ENCODE measurements at regions not wholly inside any gene's neighbourhood (a gene's known extent, or its start where the extent isn't known, plus 50 kb on each side); places are given as distances from the start of the nearest gene placed in this dataset.
"Not testable (repeated sequence)": the region's sequence is repeated elsewhere in the genome, so short reads cannot be mapped to it uniquely, and the experiment has no call there.

DNA sequence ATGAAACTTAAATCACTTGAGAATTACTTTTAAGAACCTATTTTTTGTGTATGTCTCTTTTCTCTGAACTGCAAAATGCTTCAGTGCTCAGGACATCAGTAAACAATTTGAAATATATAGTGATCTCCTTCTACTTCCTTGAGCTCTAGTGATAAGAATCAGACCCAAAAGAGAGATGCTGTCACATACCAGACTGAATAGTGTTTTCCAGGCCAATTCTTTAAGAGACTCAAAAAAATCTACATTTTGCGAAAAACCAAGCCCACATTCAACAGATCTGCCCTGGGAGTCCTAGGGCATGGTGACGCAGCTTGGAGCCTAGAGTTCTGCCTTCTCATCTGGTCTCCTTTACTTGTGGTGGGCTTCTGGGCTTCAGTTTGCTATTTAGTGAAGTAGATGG, 72.1 kb upstream of the SLC13A1 start:
- TF ChIP-seq, protein P1, sequence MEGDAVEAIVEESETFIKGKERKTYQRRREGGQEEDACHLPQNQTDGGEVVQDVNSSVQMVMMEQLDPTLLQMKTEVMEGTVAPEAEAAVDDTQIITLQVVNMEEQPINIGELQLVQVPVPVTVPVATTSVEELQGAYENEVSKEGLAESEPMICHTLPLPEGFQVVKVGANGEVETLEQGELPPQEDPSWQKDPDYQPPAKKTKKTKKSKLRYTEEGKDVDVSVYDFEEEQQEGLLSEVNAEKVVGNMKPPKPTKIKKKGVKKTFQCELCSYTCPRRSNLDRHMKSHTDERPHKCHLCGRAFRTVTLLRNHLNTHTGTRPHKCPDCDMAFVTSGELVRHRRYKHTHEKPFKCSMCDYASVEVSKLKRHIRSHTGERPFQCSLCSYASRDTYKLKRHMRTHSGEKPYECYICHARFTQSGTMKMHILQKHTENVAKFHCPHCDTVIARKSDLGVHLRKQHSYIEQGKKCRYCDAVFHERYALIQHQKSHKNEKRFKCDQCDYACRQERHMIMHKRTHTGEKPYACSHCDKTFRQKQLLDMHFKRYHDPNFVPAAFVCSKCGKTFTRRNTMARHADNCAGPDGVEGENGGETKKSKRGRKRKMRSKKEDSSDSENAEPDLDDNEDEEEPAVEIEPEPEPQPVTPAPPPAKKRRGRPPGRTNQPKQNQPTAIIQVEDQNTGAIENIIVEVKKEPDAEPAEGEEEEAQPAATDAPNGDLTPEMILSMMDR (IDR thresholded peaks at IDR 0.05; ENCODE audit: control extremely low read depth, extremely low read depth) = no peak
- Histone ChIP-seq H3K27me3 (ENCODE audit: control insufficient read depth in 3 of 3, insufficient read depth in 3 of 3, low read length in 2 of 3) (no peaks in the 10 kb centered on the region), H3K9me3 (ENCODE audit: control insufficient read depth in 4 of 4, insufficient read depth in 3 of 4, low read length in 3 of 4) (peaks cover 0 to 3% (median 0%) of the 10 kb centered on the region in 4 donors), H3K36me3 (ENCODE audit: control insufficient read depth in 4 of 4, insufficient read depth in 4 of 4, low read length in 4 of 4) (no peaks in the 10 kb centered on the region), H3K27ac (ENCODE audit: low read depth in 1 of 2, low read length in 1 of 2) (no peak overlapping the region), H3K4me3 (no peak overlapping the region), H3K9ac (ENCODE audit: insufficient read depth in 1 of 2, low read length in 2 of 2) (no peak overlapping the region), H3K4me1 (ENCODE audit: control insufficient read depth in 5 of 5, insufficient read depth in 5 of 5, low read length in 5 of 5) (no peaks in the 10 kb centered on the region)
- no peak for ATAC-seq (ENCODE audit: insufficient read depth, low FRiP score)
- no peak for DNase-seq
- 92 to 93% methylated on average over 2 of the region's 2 CpGs for WGBS, 2 donors

DNA sequence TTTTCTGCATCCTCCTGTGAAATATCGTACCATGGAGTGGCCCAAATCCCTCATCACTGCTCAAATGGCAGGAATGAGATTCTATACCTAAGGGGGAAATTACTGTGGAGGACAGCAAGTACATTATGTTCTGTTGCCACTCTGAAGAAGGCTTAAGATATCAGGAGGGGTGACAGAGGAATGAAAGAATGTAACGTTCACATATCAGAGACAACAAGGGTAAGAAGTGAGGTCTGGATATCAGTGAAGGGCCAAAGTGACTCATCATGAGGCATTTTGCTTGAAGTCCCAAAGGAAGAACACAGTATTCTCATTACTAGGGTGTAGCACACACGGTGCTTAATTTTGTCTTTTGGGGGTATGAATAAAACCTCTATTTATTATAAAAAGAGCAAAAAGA, 71.5 kb upstream of the SLC13A1 start:
- Histone ChIP-seq H3K36me3 (ENCODE audit: control insufficient read depth in 4 of 4, insufficient read depth in 4 of 4, low read length in 4 of 4) (no peaks in the 10 kb centered on the region), H3K4me1 (ENCODE audit: control insufficient read depth in 5 of 5, insufficient read depth in 5 of 5, low read length in 5 of 5) (no peaks in the 10 kb centered on the region), H3K4me3 (no peak overlapping the region), H3K9ac (ENCODE audit: insufficient read depth in 1 of 2, low read length in 2 of 2) (no peak overlapping the region), H3K27ac (ENCODE audit: low read depth in 1 of 2, low read length in 1 of 2) (no peak overlapping the region), H3K27me3 (ENCODE audit: control insufficient read depth in 3 of 3, insufficient read depth in 3 of 3, low read length in 2 of 3) (no peaks in the 10 kb centered on the region), H3K9me3 (ENCODE audit: control insufficient read depth in 4 of 4, insufficient read depth in 3 of 4, low read length in 3 of 4) (peaks cover 0 to 3% (median 0%) of the 10 kb centered on the region in 4 donors)
- TF ChIP-seq, protein P1 (IDR thresholded peaks at IDR 0.05; ENCODE audit: control extremely low read depth, extremely low read depth) = no peak
- ATAC-seq (ENCODE audit: insufficient read depth, low FRiP score) (no peak), DNase-seq (no peak)
- 75 to 77% methylated on average over 3 of the region's 3 CpGs for WGBS, 2 donors

DNA sequence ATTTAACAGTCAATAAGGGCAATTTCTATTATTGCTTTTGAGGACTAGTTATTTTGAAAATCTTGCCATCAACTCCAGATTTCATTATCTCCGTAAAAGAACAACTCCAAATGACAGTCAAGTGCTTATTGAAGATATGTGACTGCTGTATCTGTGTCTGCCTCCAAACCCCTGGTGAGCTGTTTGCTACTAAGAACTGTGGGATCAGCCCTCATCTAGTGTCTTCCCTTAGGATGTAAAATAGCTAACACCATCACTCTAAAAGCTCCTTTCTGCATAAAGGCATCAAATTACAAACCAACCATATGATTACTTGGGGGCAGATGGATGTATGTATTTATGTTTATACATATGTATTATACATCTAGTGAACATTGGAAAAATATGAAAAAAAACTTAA, 70.8 kb upstream of the SLC13A1 start:
- Histone ChIP-seq H3K27me3 (ENCODE audit: control insufficient read depth in 3 of 3, insufficient read depth in 3 of 3, low read length in 2 of 3) (no peaks in the 10 kb centered on the region), H3K4me3 (no peak overlapping the region), H3K9ac (ENCODE audit: insufficient read depth in 1 of 2, low read length in 2 of 2) (no peak overlapping the region), H3K27ac (ENCODE audit: low read depth in 1 of 2, low read length in 1 of 2) (no peak overlapping the region), H3K36me3 (ENCODE audit: control insufficient read depth in 4 of 4, insufficient read depth in 4 of 4, low read length in 4 of 4) (no peaks in the 10 kb centered on the region), H3K4me1 (ENCODE audit: control insufficient read depth in 5 of 5, insufficient read depth in 5 of 5, low read length in 5 of 5) (no peaks in the 10 kb centered on the region), H3K9me3 (ENCODE audit: control insufficient read depth in 4 of 4, insufficient read depth in 3 of 4, low read length in 3 of 4) (no peaks in the 10 kb centered on the region)
- TF ChIP-seq, protein P1 (IDR thresholded peaks at IDR 0.05; ENCODE audit: control extremely low read depth, extremely low read depth) = no peak
- WGBS, 2 donors = 63 to 73% methylated on average over 1 of the region's 1 CpG
- DNase-seq (no peak), ATAC-seq (ENCODE audit: insufficient read depth, low FRiP score) (no peak)

DNA sequence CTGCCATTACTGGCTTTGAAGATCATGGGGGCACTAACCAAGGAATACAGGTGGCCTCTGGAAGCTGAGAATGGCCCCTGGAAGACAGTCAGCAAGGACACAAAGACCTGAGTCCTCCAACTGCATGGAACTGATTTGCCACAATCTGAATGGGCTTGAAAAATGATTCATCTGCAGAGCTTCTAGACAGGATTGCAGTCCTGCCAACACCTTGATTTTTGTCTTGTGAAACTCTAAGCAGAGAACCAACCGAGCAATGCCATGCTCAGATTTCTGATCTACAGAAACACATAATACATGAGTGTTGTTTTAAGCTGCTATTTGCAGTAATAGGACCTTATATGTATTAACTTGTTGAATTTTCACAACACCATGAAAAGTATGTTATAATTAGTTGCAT, 66.1 kb upstream of the SLC13A1 start:
- Histone ChIP-seq H3K4me3 (no peak overlapping the region), H3K4me1 (ENCODE audit: control insufficient read depth in 5 of 5, insufficient read depth in 5 of 5, low read length in 5 of 5) (no peaks in the 10 kb centered on the region), H3K9ac (ENCODE audit: insufficient read depth in 1 of 2, low read length in 2 of 2) (no peak overlapping the region), H3K27ac (ENCODE audit: low read depth in 1 of 2, low read length in 1 of 2) (no peak overlapping the region), H3K27me3 (ENCODE audit: control insufficient read depth in 3 of 3, insufficient read depth in 3 of 3, low read length in 2 of 3) (no peaks in the 10 kb centered on the region), H3K9me3 (ENCODE audit: control insufficient read depth in 4 of 4, insufficient read depth in 3 of 4, low read length in 3 of 4) (no peaks in the 10 kb centered on the region), H3K36me3 (ENCODE audit: control insufficient read depth in 4 of 4, insufficient read depth in 4 of 4, low read length in 4 of 4) (no peaks in the 10 kb centered on the region)
- 93% methylated on average over 1 of the region's 1 CpG for WGBS, 2 donors
- ATAC-seq (ENCODE audit: insufficient read depth, low FRiP score) (no peak), DNase-seq (no peak)
- TF ChIP-seq, protein P1 (IDR thresholded peaks at IDR 0.05; ENCODE audit: control extremely low read depth, extremely low read depth) = no peak

DNA sequence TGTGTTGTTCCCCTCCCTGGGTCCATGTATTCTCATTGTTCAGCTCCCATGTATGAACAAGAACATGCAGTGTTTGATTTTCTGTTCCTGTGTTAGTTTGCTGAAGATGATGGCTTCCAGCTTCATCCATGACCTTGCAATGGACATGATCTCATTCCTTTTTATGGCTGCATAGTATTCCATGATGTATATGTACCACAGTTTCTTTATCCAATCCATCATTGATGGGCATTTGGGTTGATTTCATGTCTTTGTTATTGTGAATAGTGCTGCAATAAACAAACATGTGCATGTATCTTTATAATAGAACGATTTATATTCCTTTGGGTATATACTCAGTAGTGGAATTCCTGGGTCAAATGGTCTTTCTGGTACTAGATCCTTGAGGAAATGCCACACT, 65.1 kb upstream of the SLC13A1 start:
- WGBS, 2 donors = 75 to 82% methylated on average over 1 of the region's 1 CpG
- ATAC-seq (ENCODE audit: insufficient read depth, low FRiP score); H3K4me1 ChIP-seq (ENCODE audit: control insufficient read depth in 5 of 5, insufficient read depth in 5 of 5, low read length in 5 of 5); H3K27me3 ChIP-seq (ENCODE audit: control insufficient read depth in 3 of 3, insufficient read depth in 3 of 3, low read length in 2 of 3); H3K36me3 ChIP-seq (ENCODE audit: control insufficient read depth in 4 of 4, insufficient read depth in 4 of 4, low read length in 4 of 4); H3K27ac ChIP-seq (ENCODE audit: low read depth in 1 of 2, low read length in 1 of 2); DNase-seq; H3K9ac ChIP-seq (ENCODE audit: insufficient read depth in 1 of 2, low read length in 2 of 2); H3K4me3 ChIP-seq; H3K9me3 ChIP-seq (ENCODE audit: control insufficient read depth in 4 of 4, insufficient read depth in 3 of 4, low read length in 3 of 4): not testable (repeated sequence)

Measured in lung (tissue), 11 donors.